Stimulated activated CD8-positive, alpha-beta memory T cell treated with anti-CD3 and anti-CD28 coated beads, Interleukin-4, amount 100 ng/mL, for 48 hours (primary cell): ENCODE measurements at regions not wholly inside any gene's neighbourhood (a gene's known extent, or its start where the extent isn't known, plus 50 kb on each side); places are given as distances from the start of the nearest gene placed in this dataset.

Experiments
- DNase-seq: peaks from one replicate; pipeline ENCODE4 v3.0.0-alpha.2; 2020

GRCh38 chr12:46131732-46132469, 136.9 kb downstream of the SLC38A1 start:
- no peak for DNase-seq

GRCh38 chr12:46127656-46128055, 137.3 kb upstream of the SCAF11 start:
- DNase-seq, result no peak

- no peak for DNase-seq
These were observed 135.8 kb upstream of the SCAF11 start for GRCh38 chr12:46126050-46126727.

GRCh38 chr12:46124848-46125619, 134.7 kb upstream of the SCAF11 start:
- DNase-seq, result peak; percentile 54

GRCh38 chr12:46124132-46124847, 133.9 kb upstream of the SCAF11 start:
- DNase-seq, result no peak

GRCh38 chr12:46112364-46112763, 122.0 kb upstream of the SCAF11 start:
- no peak for DNase-seq

- DNase-seq, result no peak
These were observed 121.3 kb upstream of the SCAF11 start for GRCh38 chr12:46111715-46112114.

- no peak for DNase-seq
These were observed 120.7 kb upstream of the SCAF11 start for GRCh38 chr12:46110928-46111699.

GRCh38 chr12:46110223-46110611, 119.8 kb upstream of the SCAF11 start:
- no peak for DNase-seq

GRCh38 chr12:46109343-46110222, 119.2 kb upstream of the SCAF11 start:
- DNase-seq, result no peak

- no peak for DNase-seq
These were observed 118.3 kb upstream of the SCAF11 start for GRCh38 chr12:46108721-46109120.

GRCh38 chr12:46107591-46107990, 117.2 kb upstream of the SCAF11 start:
- DNase-seq, result no peak

GRCh38 chr12:46105735-46106134, 115.4 kb upstream of the SCAF11 start:
- no peak for DNase-seq

- DNase-seq, result no peak
These were observed 113.4 kb upstream of the SCAF11 start for GRCh38 chr12:46103559-46104383.

GRCh38 chr12:46101485-46101869, 111.1 kb upstream of the SCAF11 start:
- DNase-seq, result no peak

- DNase-seq, result no peak
These were observed 110.4 kb upstream of the SCAF11 start for GRCh38 chr12:46100551-46101484.

GRCh38 chr12:46089414-46090162, 99.2 kb upstream of the SCAF11 start:
- no peak for DNase-seq

- DNase-seq, result no peak
These were observed 97.6 kb upstream of the SCAF11 start for GRCh38 chr12:46087916-46088439.
